Caco-2 (cell line): ENCODE measurements at regions not wholly inside any gene's neighbourhood (a gene's known extent, or its start where the extent isn't known, plus 50 kb on each side); places are given as distances from the start of the nearest gene placed in this dataset.
A peak's percentile ranks its signal among the peaks of the same experiment; 100 is the strongest.

Experiments used
- BruUV-seq: library from RNA; stranded (reverse); fragments of 400-500 nt; replicated peaks from 2 replicates; lab custom pipeline; 2021; lab: Mats Ljungman, UMichigan
- CTCF ChIA-PET: fragments of 300-600 bp; sonication (Branson Sonifier 250); formaldehyde crosslinking; loops from one replicate; lab custom pipeline; 2022; ENCODE audit warnings: antibody characterized with exemption; lab: Charles Lee
- POLR2A ChIA-PET: fragments of 300-600 bp; sonication (Branson Sonifier 250); formaldehyde crosslinking; loops from one replicate; lab custom pipeline; 2022; ENCODE audit warnings: antibody characterized with exemption; lab: Charles Lee
- DNase-seq, 2 experiments: peaks; one replicate each; pipeline versions ENCODE4 v3.0.0 to v3.0.0-alpha.2; 2020 to 2022
- H3K27me3 ChIP-seq: replicated peaks from 2 replicates; pipeline ENCODE4 v1.6.0; 2011; ENCODE audit warnings: low read length; ENCODE audit not compliant: control insufficient read depth, insufficient read depth
- H3K36me3 ChIP-seq: 2 replicates; pipeline ENCODE4 v1.5.1; 2011; ENCODE audit warnings: low read length; ENCODE audit not compliant: control insufficient read depth, insufficient read depth
- H3K4me1 ChIP-seq: fragments of 250-450 bp; sonication (Bioruptor Pico); 2 replicates; pipeline ENCODE4 v1.5.1; 2020; ENCODE audit warnings: mild to moderate bottlenecking
- H3K4me3 ChIP-seq: 2 replicates; pipeline ENCODE4 v1.5.1; 2011; ENCODE audit warnings: low read depth, mild to moderate bottlenecking, control low read depth, low read length
- H3K9me3 ChIP-seq: fragments of 250-450 bp; sonication (Bioruptor Pico); 2 replicates; pipeline ENCODE4 v1.5.1; 2020; ENCODE audit warnings: mild to moderate bottlenecking, moderate library complexity
- H3K27ac Mint-ChIP-seq: one replicate; pipeline ENCODE4 v1.8.0; 2022; ENCODE audit warnings: mixed read lengths; ENCODE audit not compliant: unreplicated experiment
- H3K27me3 Mint-ChIP-seq: one replicate; pipeline ENCODE4 v1.8.0; 2022; ENCODE audit warnings: mixed read lengths; ENCODE audit not compliant: insufficient read depth, unreplicated experiment
- H3K36me3 Mint-ChIP-seq: one replicate; pipeline ENCODE4 v1.8.0; 2022; ENCODE audit warnings: mild to moderate bottlenecking, mixed read lengths; ENCODE audit not compliant: insufficient read depth, unreplicated experiment
- H3K4me1 Mint-ChIP-seq: one replicate; pipeline ENCODE4 v1.8.0; 2022; ENCODE audit warnings: low read depth, mixed read lengths; ENCODE audit not compliant: unreplicated experiment
- H3K4me3 Mint-ChIP-seq: one replicate; pipeline ENCODE4 v1.8.0; 2022; ENCODE audit warnings: mild to moderate bottlenecking, moderate library complexity, mixed read lengths; ENCODE audit not compliant: unreplicated experiment
- H3K9me3 Mint-ChIP-seq: one replicate; pipeline ENCODE4 v1.8.0; 2022; ENCODE audit warnings: mixed read lengths; ENCODE audit not compliant: unreplicated experiment
- CTCF ChIP-seq, 2 experiments: fragments of 200-600 bp in 1 of 2; IDR thresholded peaks; 1 replicate in 1 of 2; 2 replicates in 1 of 2; pipeline versions ENCODE4 v1.5.1 to v1.8.0; 2011 to 2022; ENCODE audit warnings: antibody characterized with exemption in 1 of 2, control low read depth in 1 of 2, inconsistent platforms in 1 of 2, low read depth in 1 of 2, low read length in 1 of 2, mild to moderate bottlenecking in 1 of 2, moderate library complexity in 1 of 2; ENCODE audit not compliant: insufficient read depth in 1 of 2, severe bottlenecking in 1 of 2, unreplicated experiment in 1 of 2
- intact Hi-C: fragments of 100-400 bp; cut with micrococcal nuclease; formaldehyde crosslinking; loops from one replicate; pipeline ENCODE4 v1.10.0; 2022; ENCODE audit not compliant: unreplicated experiment

- H3K36me3 Mint-ChIP-seq, result no peaks in the 10 kb centered on the region
- Histone ChIP-seq H3K9me3 (no peaks in the 10 kb centered on the region), H3K4me3 (no peak overlapping the region), H3K4me1 (no peaks in the 10 kb centered on the region), H3K27me3 (no peaks in the 10 kb centered on the region), H3K36me3 (no peaks in the 10 kb centered on the region)
- no peak for DNase-seq
- no peaks in the 10 kb centered on the region for H3K9me3 Mint-ChIP-seq
- H3K27ac Mint-ChIP-seq, result no peak overlapping the region
- TF ChIP-seq CTCF (IDR thresholded peaks at IDR 0.05; ENCODE audit: insufficient read depth in 1 of 2, low read depth in 1 of 2, low read length in 1 of 2, severe bottlenecking in 1 of 2, unreplicated experiment in 1 of 2), result no peak
- intact Hi-C loops, result no loop called here
- H3K4me3 Mint-ChIP-seq, result no peak overlapping the region
- POLR2A ChIA-PET, result no interaction called here
- no TSS peak for BruUV-seq
- H3K27me3 Mint-ChIP-seq, result no peaks in the 10 kb centered on the region
- CTCF ChIA-PET, result no interaction called here
- H3K4me1 Mint-ChIP-seq, result no peaks in the 10 kb centered on the region
Measured at GRCh38 chr13:62022369-62022768, 606.7 kb upstream of the PCDH20 start.

- H3K36me3 Mint-ChIP-seq, result no peaks in the 10 kb centered on the region
- H3K9me3 Mint-ChIP-seq, result no peaks in the 10 kb centered on the region
- no TSS peak for BruUV-seq
- no peak overlapping the region for H3K4me3 Mint-ChIP-seq
- intact Hi-C loops, result no loop called here
- POLR2A ChIA-PET, result no interaction called here
- H3K27ac Mint-ChIP-seq, result no peak overlapping the region
- no peaks in the 10 kb centered on the region for H3K27me3 Mint-ChIP-seq
- no peak for TF ChIP-seq CTCF (IDR thresholded peaks at IDR 0.05; ENCODE audit: insufficient read depth in 1 of 2, low read depth in 1 of 2, low read length in 1 of 2, severe bottlenecking in 1 of 2, unreplicated experiment in 1 of 2)
- H3K9me3 ChIP-seq, result no peaks in the 10 kb centered on the region
- DNase-seq, result no peak
- H3K27me3 ChIP-seq, result no peaks in the 10 kb centered on the region
- H3K4me3 ChIP-seq, result no peak overlapping the region
- H3K4me1 Mint-ChIP-seq, result no peaks in the 10 kb centered on the region
- no peaks in the 10 kb centered on the region for H3K36me3 ChIP-seq
- no peaks in the 10 kb centered on the region for H3K4me1 ChIP-seq
- CTCF ChIA-PET, result no interaction called here
Measured at GRCh38 chr13:62019858-62020257, 604.2 kb upstream of the PCDH20 start.

- BruUV-seq, result no TSS peak
Measured at GRCh38 chr13:62014299-62014698, 598.6 kb upstream of the PCDH20 start.

More at GRCh38 chr13:62014299-62014698, 598.6 kb upstream of the PCDH20 start:
- Mint-ChIP-seq H3K36me3 (no peaks in the 10 kb centered on the region), H3K4me3 (no peak overlapping the region), H3K27ac (no peak overlapping the region), H3K27me3 (no peaks in the 10 kb centered on the region), H3K4me1 (no peaks in the 10 kb centered on the region), H3K9me3 (no peaks in the 10 kb centered on the region)
- DNase-seq, result peak in 1 of 2 experiments; percentile 24
- intact Hi-C loops, result loop anchor here (1.0 to 2.0 kb wide), 2 partner anchors 105 to 344 kb away; no protein-coding TSS in a partner anchor
- H3K27me3 ChIP-seq, result no peaks in the 10 kb centered on the region
- no peak overlapping the region for H3K4me3 ChIP-seq
- H3K36me3 ChIP-seq, result no peaks in the 10 kb centered on the region
- POLR2A ChIA-PET, result no interaction called here
- CTCF ChIA-PET, result interaction anchor here (1.0 kb wide), 1 partner anchor 92 kb away, joined by 3 read pairs; no protein-coding TSS in a partner anchor
- H3K4me1 ChIP-seq, result no peaks in the 10 kb centered on the region
- TF ChIP-seq CTCF (IDR thresholded peaks at IDR 0.05; ENCODE audit: insufficient read depth in 1 of 2, low read depth in 1 of 2, low read length in 1 of 2, severe bottlenecking in 1 of 2, unreplicated experiment in 1 of 2), result peak; percentile 10 to 24
- no peaks in the 10 kb centered on the region for H3K9me3 ChIP-seq
